ENCODE measurements at regions not wholly inside any gene's neighbourhood (a gene's known extent, or its start where the extent isn't known, plus 50 kb on each side); places are given as distances from the start of the nearest gene placed in this dataset.

- TF ChIP-seq CTCF (IDR thresholded peaks at IDR 0.05; ENCODE audit: low read length), result no peak
- no peak for TF ChIP-seq EZH2phosphoT487 (IDR thresholded peaks at IDR 0.05; ENCODE audit: low read length)
These were observed 82.0 kb downstream of the CNTN3 start for GRCh38 chr3:74532446-74532845.
